ENCODE measurements at regions not wholly inside any gene's neighbourhood (a gene's known extent, or its start where the extent isn't known, plus 50 kb on each side); places are given as distances from the start of the nearest gene placed in this dataset.

- peaks cover 5% of the 10 kb centered on the region for H3K9me3 ChIP-seq (ENCODE audit: control insufficient read depth, low read depth, low read length)
- H3K36me3 ChIP-seq (ENCODE audit: control insufficient read depth in 2 of 2, extremely low read depth in 1 of 2, insufficient read depth in 2 of 2, low read length in 2 of 2) = no peaks in the 10 kb centered on the region
- dilution Hi-C loops (cut with MboI; ENCODE audit: extremely low pct_ligation_motif_present, low sequenced_read_pairs) = no loop called here
- H3K79me2 ChIP-seq (ENCODE audit: control insufficient read depth, insufficient read depth, low read length) = no peaks in the 10 kb centered on the region
- no peaks in the 10 kb centered on the region for H3K27me3 ChIP-seq (ENCODE audit: control insufficient read depth, extremely low read depth, insufficient read depth, low read length)
- H3K9ac ChIP-seq (ENCODE audit: control insufficient read depth, extremely low read depth, insufficient read depth, low read length) = no peak overlapping the region
- no peaks in the 10 kb centered on the region for H3K4me1 ChIP-seq (ENCODE audit: control insufficient read depth, extremely low read depth, insufficient read depth, low read length)
- H3K9me1 ChIP-seq (ENCODE audit: control insufficient read depth, extremely low read depth, insufficient read depth, low read length) = no peaks in the 10 kb centered on the region
- FAIRE-seq (no peak), DNase-seq (ENCODE audit: low read depth, low spot score) (no peak)
- H4K20me1 ChIP-seq (ENCODE audit: control insufficient read depth, extremely low read depth, insufficient read depth, low read length) = no peaks in the 10 kb centered on the region
- TF ChIP-seq EZH2 (IDR thresholded peaks at IDR 0.05; ENCODE audit: low read length) (no peak), CTCF (optimal IDR thresholded peaks at IDR 0.05 in 1 of 3, IDR thresholded peaks at IDR 0.05 in 1 of 3, conservative IDR thresholded peaks at IDR 0.05 in 1 of 3; ENCODE audit: extremely low read depth in 1 of 3, insufficient read depth in 2 of 3, low read length in 3 of 3) (no peak)
- no peak overlapping the region for H2AFZ ChIP-seq (ENCODE audit: control insufficient read depth, low read length)
- H3K4me3 ChIP-seq (ENCODE audit: control insufficient read depth in 2 of 3, extremely low read depth in 1 of 3, insufficient read depth in 2 of 3, low read depth in 1 of 3, low read length in 3 of 3) = no peak overlapping the region
- no peak overlapping the region for H3K4me2 ChIP-seq (ENCODE audit: control insufficient read depth, extremely low read depth, insufficient read depth, low read depth, low read length)
- H3K27ac ChIP-seq (ENCODE audit: control insufficient read depth, insufficient read depth, low read length) = no peak overlapping the region
These were observed 740.5 kb upstream of the EEF2KMT start for GRCh38 chr16:5838071-5838470.

GRCh38 chr16:5837007-5837670 lies 739.5 kb upstream of the EEF2KMT start:
- Histone ChIP-seq H3K9ac (ENCODE audit: control insufficient read depth, extremely low read depth, insufficient read depth, low read length) (no peak overlapping the region), H3K4me2 (ENCODE audit: control insufficient read depth, extremely low read depth, insufficient read depth, low read depth, low read length) (no peak overlapping the region), H3K27me3 (ENCODE audit: control insufficient read depth, extremely low read depth, insufficient read depth, low read length) (no peaks in the 10 kb centered on the region), H4K20me1 (ENCODE audit: control insufficient read depth, extremely low read depth, insufficient read depth, low read length) (no peaks in the 10 kb centered on the region), H3K79me2 (ENCODE audit: control insufficient read depth, insufficient read depth, low read length) (no peaks in the 10 kb centered on the region), H3K9me1 (ENCODE audit: control insufficient read depth, extremely low read depth, insufficient read depth, low read length) (no peaks in the 10 kb centered on the region), H3K4me1 (ENCODE audit: control insufficient read depth, extremely low read depth, insufficient read depth, low read length) (no peaks in the 10 kb centered on the region), H3K9me3 (ENCODE audit: control insufficient read depth, low read depth, low read length) (peaks cover 5% of the 10 kb centered on the region), H3K27ac (ENCODE audit: control insufficient read depth, insufficient read depth, low read length) (no peak overlapping the region), H2AFZ (ENCODE audit: control insufficient read depth, low read length) (no peak overlapping the region), H3K36me3 (ENCODE audit: control insufficient read depth in 2 of 2, extremely low read depth in 1 of 2, insufficient read depth in 2 of 2, low read length in 2 of 2) (no peaks in the 10 kb centered on the region), H3K4me3 (ENCODE audit: control insufficient read depth in 2 of 3, extremely low read depth in 1 of 3, insufficient read depth in 2 of 3, low read depth in 1 of 3, low read length in 3 of 3) (no peak overlapping the region)
- dilution Hi-C loops (cut with MboI; ENCODE audit: extremely low pct_ligation_motif_present, low sequenced_read_pairs) = no loop called here
- no peak for TF ChIP-seq EZH2 (IDR thresholded peaks at IDR 0.05; ENCODE audit: low read length)
- no peak for TF ChIP-seq CTCF (optimal IDR thresholded peaks at IDR 0.05 in 1 of 3, IDR thresholded peaks at IDR 0.05 in 1 of 3, conservative IDR thresholded peaks at IDR 0.05 in 1 of 3; ENCODE audit: extremely low read depth in 1 of 3, insufficient read depth in 2 of 3, low read length in 3 of 3)
- DNase-seq (ENCODE audit: low read depth, low spot score) (no peak), FAIRE-seq (no peak)

Measured in keratinocyte (primary cell).